D721Med (cell line): ENCODE measurements at regions not wholly inside any gene's neighbourhood (a gene's known extent, or its start where the extent isn't known, plus 50 kb on each side); places are given as distances from the start of the nearest gene placed in this dataset.

ENCODE experiments used
- DNase-seq: peaks from one replicate; pipeline ENCODE4 v3.0.0; 2011; ENCODE audit warnings: low spot score; ENCODE audit not compliant: insufficient read length
- FAIRE-seq: peaks from 2 replicates; lab custom pipeline; 2011; peaks lifted over from hg19 to GRCh38; lab: Jason Lieb, UNC
- TF ChIP-seq, protein P1 (sequence below): IDR thresholded peaks from 2 replicates; pipeline ENCODE4 v1.5.1; 2012; ENCODE audit warnings: mild to moderate bottlenecking, control low read depth; ENCODE audit not compliant: insufficient read depth; ENCODE audit errors: missing control alignments

DNA sequence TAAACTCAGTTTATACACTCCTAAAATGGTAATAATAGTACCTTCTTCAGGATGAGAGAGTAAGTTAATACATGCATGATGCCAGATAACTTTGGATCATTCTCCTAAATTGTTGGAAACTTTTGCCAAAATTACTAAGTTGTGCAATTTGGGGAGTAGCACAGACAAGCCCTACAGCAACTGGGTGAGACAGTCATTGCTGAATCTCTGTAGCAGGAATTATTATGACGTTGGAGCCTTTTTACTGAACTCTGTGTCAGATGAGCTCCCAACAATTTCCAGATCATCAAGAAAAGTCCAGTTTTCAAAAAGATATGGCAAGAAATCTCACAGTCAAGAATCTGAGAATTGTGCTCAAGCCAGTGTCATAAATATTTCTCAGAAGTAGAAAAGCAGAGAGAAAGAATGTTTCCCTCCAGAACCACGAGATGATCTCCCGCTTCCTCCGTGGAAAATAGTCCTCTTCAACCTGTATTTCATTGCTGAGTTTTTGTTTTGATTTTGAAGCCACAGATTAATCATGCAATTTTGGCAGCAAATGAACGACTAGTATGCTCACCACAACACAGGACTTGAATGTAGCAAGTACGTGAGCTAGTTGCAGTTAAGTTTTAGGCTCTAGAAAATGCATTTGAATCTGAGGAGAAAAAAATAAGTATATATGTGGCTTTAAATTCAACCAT, 485.4 kb downstream of the CNTN6 start:
- FAIRE-seq (no peak), DNase-seq (no peak)
- TF ChIP-seq, protein P1, sequence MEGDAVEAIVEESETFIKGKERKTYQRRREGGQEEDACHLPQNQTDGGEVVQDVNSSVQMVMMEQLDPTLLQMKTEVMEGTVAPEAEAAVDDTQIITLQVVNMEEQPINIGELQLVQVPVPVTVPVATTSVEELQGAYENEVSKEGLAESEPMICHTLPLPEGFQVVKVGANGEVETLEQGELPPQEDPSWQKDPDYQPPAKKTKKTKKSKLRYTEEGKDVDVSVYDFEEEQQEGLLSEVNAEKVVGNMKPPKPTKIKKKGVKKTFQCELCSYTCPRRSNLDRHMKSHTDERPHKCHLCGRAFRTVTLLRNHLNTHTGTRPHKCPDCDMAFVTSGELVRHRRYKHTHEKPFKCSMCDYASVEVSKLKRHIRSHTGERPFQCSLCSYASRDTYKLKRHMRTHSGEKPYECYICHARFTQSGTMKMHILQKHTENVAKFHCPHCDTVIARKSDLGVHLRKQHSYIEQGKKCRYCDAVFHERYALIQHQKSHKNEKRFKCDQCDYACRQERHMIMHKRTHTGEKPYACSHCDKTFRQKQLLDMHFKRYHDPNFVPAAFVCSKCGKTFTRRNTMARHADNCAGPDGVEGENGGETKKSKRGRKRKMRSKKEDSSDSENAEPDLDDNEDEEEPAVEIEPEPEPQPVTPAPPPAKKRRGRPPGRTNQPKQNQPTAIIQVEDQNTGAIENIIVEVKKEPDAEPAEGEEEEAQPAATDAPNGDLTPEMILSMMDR, result no peak

DNA sequence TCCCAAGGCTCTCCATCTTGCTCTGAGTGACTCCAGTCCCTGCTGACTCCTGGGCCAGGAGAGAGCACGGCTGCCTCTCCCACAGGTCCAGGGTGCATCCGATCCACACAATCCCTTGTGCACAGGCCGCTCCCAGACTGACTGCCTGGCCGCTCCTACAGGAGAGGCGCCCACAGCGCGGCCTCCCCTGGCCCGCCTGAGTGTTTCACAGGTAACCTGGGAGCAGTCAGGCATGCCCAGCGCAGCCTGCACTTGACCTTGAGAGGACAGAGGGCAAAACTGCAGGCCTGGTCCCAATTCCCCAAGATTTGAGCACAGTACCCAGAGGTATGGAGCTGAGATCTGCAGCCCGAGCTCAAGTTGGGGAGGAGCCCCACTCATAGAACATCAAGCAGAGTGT, 490.2 kb downstream of the CNTN6 start:
- FAIRE-seq (no peak), DNase-seq (no peak)
- TF ChIP-seq, protein P1, result no peak

DNA sequence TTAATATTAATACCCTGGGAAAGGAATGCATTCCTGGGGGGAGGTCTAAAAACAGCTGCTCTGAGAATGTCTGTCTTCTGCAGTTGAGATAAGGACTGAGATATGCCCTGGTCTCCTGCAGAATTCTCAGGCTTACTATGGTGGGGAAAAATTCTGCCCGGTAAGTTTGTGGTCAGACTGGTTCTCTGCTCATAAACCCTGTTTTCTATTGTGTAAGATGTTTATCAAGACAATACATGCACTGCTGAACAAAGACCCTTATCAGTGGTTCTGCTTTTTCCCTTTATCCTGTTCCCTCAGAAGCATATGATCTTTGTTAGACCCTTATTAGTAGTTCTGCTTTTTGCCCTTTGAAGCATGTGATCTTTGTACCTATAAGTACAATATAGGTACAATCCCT, 494.6 kb downstream of the CNTN6 start:
- no peak for FAIRE-seq
- TF ChIP-seq, protein P1, result no peak

DNA sequence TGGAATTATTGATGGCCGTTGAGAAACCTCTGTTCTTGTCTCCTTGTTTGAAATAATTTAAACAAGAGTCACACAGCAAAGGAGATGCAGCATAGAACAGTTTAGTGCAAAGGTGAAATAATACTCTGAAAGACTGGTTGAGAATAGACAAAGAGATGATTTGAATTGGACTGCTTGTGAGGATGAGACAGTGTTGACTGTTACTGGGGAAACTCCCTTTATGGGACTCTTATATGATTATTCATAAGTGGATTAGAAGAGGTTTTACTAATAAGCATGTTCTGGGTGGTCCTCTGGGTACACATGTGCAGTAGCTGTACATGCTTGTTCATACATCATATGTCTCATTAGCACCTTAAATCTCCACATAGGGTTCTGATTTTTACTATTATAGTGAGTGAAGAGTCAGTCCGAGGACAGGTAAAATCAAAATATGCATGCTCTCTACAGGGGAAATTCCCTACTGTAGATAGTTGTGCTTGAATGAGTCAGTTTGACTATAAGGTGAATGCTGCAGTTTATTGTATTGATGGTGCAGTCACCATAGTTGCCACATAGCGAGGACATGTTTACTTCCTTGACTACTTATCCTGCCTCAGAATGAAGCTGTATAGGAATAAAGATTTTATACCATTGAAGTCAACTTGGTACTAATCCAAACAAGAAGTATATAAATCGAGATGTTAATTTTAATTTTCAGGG, 498.7 kb downstream of the CNTN6 start:
- FAIRE-seq (no peak), DNase-seq (no peak)
- TF ChIP-seq, protein P1, result no peak

More for the DNA sequence above, 494.6 kb downstream of the CNTN6 start:
- DNase-seq, result no peak

DNA sequence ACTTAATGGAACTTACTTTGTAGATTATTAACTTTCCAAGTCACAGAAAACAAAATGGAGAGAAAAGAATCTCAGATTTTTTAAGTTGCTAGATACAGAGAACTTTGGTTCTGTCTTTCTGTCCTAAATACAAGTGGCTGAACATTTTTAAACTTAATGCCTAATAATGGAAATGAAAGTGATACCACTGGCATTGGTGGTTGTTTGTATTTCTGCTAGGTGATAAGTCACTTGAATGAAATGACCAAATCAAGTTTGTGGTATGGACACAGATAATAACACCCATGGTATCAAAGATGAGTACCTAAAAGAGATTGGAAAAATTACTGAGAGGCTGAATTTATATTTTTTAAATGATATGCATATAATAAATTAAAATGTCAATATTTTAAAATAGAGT, 502.1 kb downstream of the CNTN6 start:
- no peak for FAIRE-seq
- TF ChIP-seq, protein P1, result no peak
- DNase-seq, result no peak

DNA sequence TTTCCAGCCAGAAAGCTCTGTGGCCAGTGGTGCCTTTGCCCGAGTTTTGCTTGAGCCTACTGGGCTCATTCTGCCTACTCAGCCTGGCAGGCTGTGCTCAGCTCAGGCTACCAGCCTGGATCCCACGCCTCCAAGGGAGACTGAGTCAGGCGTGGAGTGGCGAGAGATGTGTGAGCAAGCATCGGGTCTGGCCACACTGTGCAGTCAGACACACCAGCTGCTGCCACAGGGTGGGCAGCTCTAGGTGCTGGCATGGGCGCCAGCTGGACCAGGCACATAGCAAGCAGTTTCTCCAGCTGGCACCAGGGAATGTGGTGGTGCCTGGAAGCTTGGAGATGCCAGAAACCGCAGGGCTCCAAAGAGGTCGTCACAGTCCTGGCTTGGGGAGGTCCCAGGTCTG, 498.5 kb upstream of the CNTN4 start:
- FAIRE-seq, result no peak
- TF ChIP-seq, protein P1, result no peak
- DNase-seq, result no peak
